Lung (tissue), 11 donors: ENCODE measurements at regions not wholly inside any gene's neighbourhood (a gene's known extent, or its start where the extent isn't known, plus 50 kb on each side); places are given as distances from the start of the nearest gene placed in this dataset.

ENCODE experiments used
- ATAC-seq: fragments of 200-7000 bp; cut with Tn5 transposase; one replicate; pipeline ENCODE4 v1.9.1; 2020; ENCODE audit warnings: moderate number of reproducible peaks; ENCODE audit not compliant: insufficient read depth, low FRiP score
- DNase-seq, 3 donors: peaks; one replicate each; pipeline ENCODE4 v3.0.0-alpha.2; 2013 to 2017
- H3K27ac ChIP-seq, 2 donors: one replicate each; pipeline ENCODE4 v1.5.1; 2013; ENCODE audit warnings: mild to moderate bottlenecking in 2 of 2, moderate library complexity in 2 of 2, control low read depth in 1 of 2, inconsistent platforms in 1 of 2, low read depth in 1 of 2, low read length in 1 of 2
- H3K27me3 ChIP-seq, 3 donors: one replicate each; pipeline ENCODE4 v1.5.1; 2013; ENCODE audit warnings: low read length in 2 of 3; ENCODE audit not compliant: control insufficient read depth in 3 of 3, insufficient read depth in 3 of 3
- H3K36me3 ChIP-seq, 4 donors: one replicate each; pipeline ENCODE4 v1.5.1; 2013; ENCODE audit warnings: low read length in 4 of 4, mild to moderate bottlenecking in 1 of 4, moderate library complexity in 1 of 4; ENCODE audit not compliant: control insufficient read depth in 4 of 4, insufficient read depth in 4 of 4
- H3K4me1 ChIP-seq, 5 donors: one replicate each; pipeline ENCODE4 v1.5.1; 2013; ENCODE audit warnings: low read length in 5 of 5, mild to moderate bottlenecking in 2 of 5, moderate library complexity in 1 of 5; ENCODE audit not compliant: control insufficient read depth in 5 of 5, insufficient read depth in 5 of 5
- H3K4me3 ChIP-seq: one replicate; pipeline ENCODE4 v1.5.1; 2013; ENCODE audit warnings: mild to moderate bottlenecking, control low read depth, moderate library complexity
- H3K9ac ChIP-seq, 2 donors: one replicate each; pipeline ENCODE4 v1.5.1; 2013; ENCODE audit warnings: low read length in 2 of 2, control low read depth in 1 of 2; ENCODE audit not compliant: insufficient read depth in 1 of 2
- H3K9me3 ChIP-seq, 4 donors: one replicate each; pipeline ENCODE4 v1.5.1; 2013; ENCODE audit warnings: low read length in 3 of 4, mild to moderate bottlenecking in 1 of 4, moderate library complexity in 1 of 4; ENCODE audit not compliant: control insufficient read depth in 4 of 4, insufficient read depth in 3 of 4
- CTCF ChIP-seq: IDR thresholded peaks from 2 replicates; pipeline ENCODE4 v1.5.1; 2012; ENCODE audit warnings: mild to moderate bottlenecking; ENCODE audit errors: control extremely low read depth, extremely low read depth
- WGBS, 2 donors: extraction: QIAGEN DNeasy Blood & Tissue Kit; methylation state at CpG; one replicate each; pipeline ENCODE4 v1.1.7; 2013; 5-methylcytosine and 5-hydroxymethylcytosine counted together
- donor health status: control.
- donor health status: control.
- donor health status: Bipolar disorder and iron deficiency.
- donor health status: healthy.
- donor health status: DM: yes; HTN: yes; CAD: no.

DNA sequence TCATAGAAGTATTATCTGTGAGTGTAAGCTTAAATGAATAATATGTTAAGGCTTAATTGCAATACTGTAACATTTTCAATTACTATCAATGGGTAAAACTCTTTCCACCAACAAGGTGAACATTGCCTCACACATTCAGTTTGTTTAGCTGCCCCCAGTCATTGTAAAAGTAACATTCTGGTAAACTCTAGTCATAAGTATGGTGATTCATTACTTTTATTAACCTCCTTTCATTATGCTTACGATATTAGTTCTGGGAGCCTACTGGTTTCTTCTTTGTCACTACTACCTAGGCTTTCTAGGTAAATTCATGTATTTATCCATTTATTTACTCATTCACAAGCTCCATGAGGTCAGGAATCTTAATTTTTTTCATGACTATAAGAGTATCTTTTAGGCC is 412.8 kb upstream of the SLIT2 start:
- TF ChIP-seq CTCF, result no peak
- no peaks in the 10 kb centered on the region for H3K4me1 ChIP-seq
- no peaks in the 10 kb centered on the region for H3K27me3 ChIP-seq
- H3K27ac ChIP-seq, result no peak overlapping the region
- no peaks in the 10 kb centered on the region for H3K9me3 ChIP-seq
- no peak for ATAC-seq
- WGBS, 2 donors, result 89 to 100% methylated on average over 1 of the region's 1 CpG
- no peak overlapping the region for H3K9ac ChIP-seq
- DNase-seq, result no peak
- no peaks in the 10 kb centered on the region for H3K36me3 ChIP-seq
- no peak overlapping the region for H3K4me3 ChIP-seq

GRCh38 chr4:19835429-19835828 is 416.3 kb upstream of the SLIT2 start:
- Histone ChIP-seq H3K9ac (no peak overlapping the region), H3K27ac (no peak overlapping the region), H3K4me1 (no peaks in the 10 kb centered on the region), H3K9me3 (no peaks in the 10 kb centered on the region), H3K36me3 (no peaks in the 10 kb centered on the region), H3K27me3 (no peaks in the 10 kb centered on the region), H3K4me3 (no peak overlapping the region)
- no peak for DNase-seq
- TF ChIP-seq CTCF, result no peak
- no peak for ATAC-seq
- WGBS, 2 donors, result 82 to 92% methylated on average over 3 of the region's 3 CpGs

- H3K4me1 ChIP-seq, result no peaks in the 10 kb centered on the region
- DNase-seq, result no peak
- TF ChIP-seq CTCF, result no peak
- no peak for ATAC-seq
- no peaks in the 10 kb centered on the region for H3K27me3 ChIP-seq
- WGBS, 2 donors, result 74 to 83% methylated on average over 3 of the region's 3 CpGs
- H3K36me3 ChIP-seq, result no peaks in the 10 kb centered on the region
- H3K9me3 ChIP-seq, result no peaks in the 10 kb centered on the region
- H3K27ac ChIP-seq, result no peak overlapping the region
- H3K9ac ChIP-seq, result no peak overlapping the region
- H3K4me3 ChIP-seq, result no peak overlapping the region
Measured at GRCh38 chr4:19832411-19832810, 419.3 kb upstream of the SLIT2 start.

GRCh38 chr4:19831644-19832285 is 419.9 kb upstream of the SLIT2 start:
- H3K36me3 ChIP-seq, result no peaks in the 10 kb centered on the region
- ATAC-seq (no peak), DNase-seq (no peak)
- WGBS, 2 donors, result 83 to 88% methylated on average over 4 of the region's 4 CpGs
- no peaks in the 10 kb centered on the region for H3K27me3 ChIP-seq
- TF ChIP-seq CTCF, result no peak
- H3K27ac ChIP-seq, result no peak overlapping the region
- H3K9ac ChIP-seq, result no peak overlapping the region
- no peaks in the 10 kb centered on the region for H3K4me1 ChIP-seq
- H3K4me3 ChIP-seq, result no peak overlapping the region
- H3K9me3 ChIP-seq, result no peaks in the 10 kb centered on the region
